ENCODE measurements at regions not wholly inside any gene's neighbourhood (a gene's known extent, or its start where the extent isn't known, plus 50 kb on each side); places are given as distances from the start of the nearest gene placed in this dataset.

DNA sequence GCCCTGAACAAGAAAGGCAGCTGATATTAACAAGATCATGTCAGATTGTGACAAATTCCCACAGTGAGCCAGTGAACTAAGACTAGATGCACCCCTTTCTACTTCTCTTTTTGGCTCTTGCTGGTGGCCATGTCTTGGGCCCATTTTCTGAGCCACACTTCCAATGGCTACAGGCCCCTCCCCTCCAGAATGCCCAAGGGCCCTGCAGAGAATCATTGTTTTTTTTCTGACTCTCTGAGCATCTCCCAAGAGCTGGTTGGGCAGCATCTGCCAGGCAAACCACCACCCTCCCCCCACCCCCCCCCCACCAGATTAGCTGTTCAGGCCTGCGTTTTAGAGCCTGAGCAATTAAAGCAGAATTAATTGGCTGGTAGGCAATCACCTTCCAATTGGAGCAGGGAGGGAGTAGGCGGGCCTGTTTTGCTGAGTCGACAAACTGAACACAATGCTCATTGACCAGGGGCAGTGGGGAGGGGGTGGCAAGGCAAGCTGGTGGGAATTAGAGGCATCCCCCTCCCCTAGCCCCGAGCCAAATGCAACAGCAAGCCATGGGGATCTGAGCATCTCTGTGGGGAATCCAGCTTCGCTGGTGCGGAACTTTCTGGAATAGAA lies 541.4 kb downstream of the MN1 start:
- TF ChIP-seq, protein P1, sequence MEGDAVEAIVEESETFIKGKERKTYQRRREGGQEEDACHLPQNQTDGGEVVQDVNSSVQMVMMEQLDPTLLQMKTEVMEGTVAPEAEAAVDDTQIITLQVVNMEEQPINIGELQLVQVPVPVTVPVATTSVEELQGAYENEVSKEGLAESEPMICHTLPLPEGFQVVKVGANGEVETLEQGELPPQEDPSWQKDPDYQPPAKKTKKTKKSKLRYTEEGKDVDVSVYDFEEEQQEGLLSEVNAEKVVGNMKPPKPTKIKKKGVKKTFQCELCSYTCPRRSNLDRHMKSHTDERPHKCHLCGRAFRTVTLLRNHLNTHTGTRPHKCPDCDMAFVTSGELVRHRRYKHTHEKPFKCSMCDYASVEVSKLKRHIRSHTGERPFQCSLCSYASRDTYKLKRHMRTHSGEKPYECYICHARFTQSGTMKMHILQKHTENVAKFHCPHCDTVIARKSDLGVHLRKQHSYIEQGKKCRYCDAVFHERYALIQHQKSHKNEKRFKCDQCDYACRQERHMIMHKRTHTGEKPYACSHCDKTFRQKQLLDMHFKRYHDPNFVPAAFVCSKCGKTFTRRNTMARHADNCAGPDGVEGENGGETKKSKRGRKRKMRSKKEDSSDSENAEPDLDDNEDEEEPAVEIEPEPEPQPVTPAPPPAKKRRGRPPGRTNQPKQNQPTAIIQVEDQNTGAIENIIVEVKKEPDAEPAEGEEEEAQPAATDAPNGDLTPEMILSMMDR (optimal IDR thresholded peaks at IDR 0.05 in 1 of 3, IDR thresholded peaks at IDR 0.05 in 1 of 3, conservative IDR thresholded peaks at IDR 0.05 in 1 of 3; ENCODE audit: extremely low read depth in 1 of 3, insufficient read depth in 2 of 3, low read length in 3 of 3), result no peak
- TF ChIP-seq EZH2 (IDR thresholded peaks at IDR 0.05; ENCODE audit: low read length), result no peak

Data from keratinocyte (primary cell).